ENCODE measurements at regions not wholly inside any gene's neighbourhood (a gene's known extent, or its start where the extent isn't known, plus 50 kb on each side); places are given as distances from the start of the nearest gene placed in this dataset.

DNA sequence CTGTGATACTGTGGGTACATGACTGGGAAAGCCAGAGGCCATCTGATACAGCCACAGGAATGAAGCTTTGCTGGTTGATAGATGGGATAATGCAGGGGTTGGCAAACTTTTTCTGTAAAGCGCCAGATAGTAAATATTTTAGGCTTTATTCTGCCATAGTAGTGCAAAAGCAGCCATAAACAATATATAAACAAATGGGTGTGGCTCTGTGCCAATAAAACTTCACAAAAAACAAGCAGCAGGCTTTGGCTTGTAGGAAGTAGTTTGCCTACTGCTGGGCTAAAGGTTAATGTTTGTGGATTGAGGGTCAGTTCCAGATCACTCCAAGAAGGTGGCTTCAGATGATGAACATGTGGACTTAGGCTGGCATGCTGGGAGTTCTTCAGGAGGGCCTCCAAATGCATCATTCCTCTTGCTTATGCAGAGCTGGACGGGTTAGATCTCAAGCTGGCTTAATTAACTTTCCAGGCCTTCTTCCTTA, 305.7 kb downstream of the RPLP1 start:
- Histone ChIP-seq H3K4me2 (ENCODE audit: low read depth, low read length) (peak overlapping the region; percentile 56), H3K79me2 (ENCODE audit: low read length) (no peaks in the 10 kb centered on the region), H3K9ac (ENCODE audit: low read length) (peak overlapping the region; percentile 27; the same call in 1 of the 2 replicates), H3F3A (ENCODE audit: insufficient read depth, low read length) (peaks cover 67% of the 10 kb centered on the region), H2AFZ (ENCODE audit: low read length) (no peak overlapping the region), H3K4me3 (ENCODE audit: low read length) (no peak overlapping the region), H3K27ac (ENCODE audit: low read length) (peak overlapping the region; percentile 88), H3K4me1 (ENCODE audit: low read length) (peaks cover 84% of the 10 kb centered on the region), H3K9me2 (replicated peaks; ENCODE audit: insufficient read depth, low read length) (no peaks in the 10 kb centered on the region), H4K20me1 (ENCODE audit: insufficient read depth, low read length) (no peaks in the 10 kb centered on the region), H3K36me3 (replicated peaks; ENCODE audit: insufficient read depth, low read length) (no peaks in the 10 kb centered on the region), H3K27me3 (replicated peaks; ENCODE audit: insufficient read depth, low read length) (no peaks in the 10 kb centered on the region), H3K9me3 (replicated peaks; ENCODE audit: insufficient read depth, low read length) (no peaks in the 10 kb centered on the region)
- TF ChIP-seq EZH2phosphoT487 (IDR thresholded peaks at IDR 0.05; ENCODE audit: low read length): no peak
- no peak for TF ChIP-seq EZH2 (optimal IDR thresholded peaks at IDR 0.05; ENCODE audit: low read depth, low read length)
- TF ChIP-seq, protein P1, sequence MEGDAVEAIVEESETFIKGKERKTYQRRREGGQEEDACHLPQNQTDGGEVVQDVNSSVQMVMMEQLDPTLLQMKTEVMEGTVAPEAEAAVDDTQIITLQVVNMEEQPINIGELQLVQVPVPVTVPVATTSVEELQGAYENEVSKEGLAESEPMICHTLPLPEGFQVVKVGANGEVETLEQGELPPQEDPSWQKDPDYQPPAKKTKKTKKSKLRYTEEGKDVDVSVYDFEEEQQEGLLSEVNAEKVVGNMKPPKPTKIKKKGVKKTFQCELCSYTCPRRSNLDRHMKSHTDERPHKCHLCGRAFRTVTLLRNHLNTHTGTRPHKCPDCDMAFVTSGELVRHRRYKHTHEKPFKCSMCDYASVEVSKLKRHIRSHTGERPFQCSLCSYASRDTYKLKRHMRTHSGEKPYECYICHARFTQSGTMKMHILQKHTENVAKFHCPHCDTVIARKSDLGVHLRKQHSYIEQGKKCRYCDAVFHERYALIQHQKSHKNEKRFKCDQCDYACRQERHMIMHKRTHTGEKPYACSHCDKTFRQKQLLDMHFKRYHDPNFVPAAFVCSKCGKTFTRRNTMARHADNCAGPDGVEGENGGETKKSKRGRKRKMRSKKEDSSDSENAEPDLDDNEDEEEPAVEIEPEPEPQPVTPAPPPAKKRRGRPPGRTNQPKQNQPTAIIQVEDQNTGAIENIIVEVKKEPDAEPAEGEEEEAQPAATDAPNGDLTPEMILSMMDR (IDR thresholded peaks at IDR 0.05; ENCODE audit: low read length): no peak
- no peak for DNase-seq

DNA sequence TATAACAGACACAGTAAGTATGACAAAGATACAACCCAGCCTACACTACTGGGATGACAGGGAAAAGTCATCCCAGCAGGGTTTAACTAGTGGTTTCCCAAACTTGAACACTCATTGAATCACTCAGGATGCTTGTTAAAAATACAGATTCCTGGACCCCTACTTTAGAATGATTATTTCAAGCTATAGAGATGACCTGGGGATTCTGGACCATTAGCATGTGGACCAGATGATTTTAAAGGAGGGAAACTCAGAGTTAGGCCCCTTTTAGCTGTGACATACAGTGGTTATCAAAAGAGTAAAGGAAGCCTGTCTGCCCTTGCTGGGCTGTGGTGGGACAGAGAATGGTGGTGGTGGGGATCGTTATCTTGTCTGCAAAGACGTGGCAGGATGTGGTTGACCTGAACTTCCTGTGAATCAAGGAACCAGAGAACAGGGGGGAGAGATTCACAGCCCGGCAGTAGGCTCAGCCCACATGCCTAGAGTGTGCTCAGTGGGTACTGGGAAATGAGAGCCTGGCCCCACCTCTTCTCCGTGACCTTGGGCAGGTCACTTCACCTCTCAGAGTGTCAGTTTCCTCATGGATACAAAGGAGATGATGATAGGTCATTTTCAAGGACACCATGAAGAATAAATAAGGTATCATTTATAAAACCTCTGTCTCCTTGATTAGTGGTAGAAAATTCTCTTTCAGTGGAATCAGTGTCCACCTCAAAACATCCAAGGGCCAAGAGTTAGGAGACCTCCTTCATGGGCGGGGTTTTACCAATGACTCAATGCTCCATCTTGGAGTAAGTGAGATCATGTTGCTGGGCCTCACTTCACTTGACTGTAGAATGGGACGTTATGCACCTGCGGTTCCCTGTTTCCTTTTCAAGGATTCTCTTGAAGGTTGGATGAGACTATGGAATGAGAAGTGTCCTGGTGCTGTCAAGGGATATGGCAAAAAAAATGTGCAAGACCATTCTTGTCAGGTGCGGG, 306.5 kb downstream of the RPLP1 start:
- peaks cover 76% of the 10 kb centered on the region for H3K4me1 ChIP-seq (ENCODE audit: low read length)
- H3K4me2 ChIP-seq (ENCODE audit: low read depth, low read length): peak overlapping the region; percentile 56
- H3K36me3 ChIP-seq (replicated peaks; ENCODE audit: insufficient read depth, low read length): no peaks in the 10 kb centered on the region
- no peaks in the 10 kb centered on the region for H3K27me3 ChIP-seq (replicated peaks; ENCODE audit: insufficient read depth, low read length)
- no peaks in the 10 kb centered on the region for H4K20me1 ChIP-seq (ENCODE audit: insufficient read depth, low read length)
- DNase-seq: peak; percentile 95
- H3K9me2 ChIP-seq (replicated peaks; ENCODE audit: insufficient read depth, low read length): no peaks in the 10 kb centered on the region
- H2AFZ ChIP-seq (ENCODE audit: low read length): no peak overlapping the region
- no peaks in the 10 kb centered on the region for H3K79me2 ChIP-seq (ENCODE audit: low read length)
- H3F3A ChIP-seq (ENCODE audit: insufficient read depth, low read length): peaks cover 63% of the 10 kb centered on the region
- TF ChIP-seq, protein P1 (IDR thresholded peaks at IDR 0.05; ENCODE audit: low read length): no peak
- no peak for TF ChIP-seq EZH2phosphoT487 (IDR thresholded peaks at IDR 0.05; ENCODE audit: low read length)
- no peak for TF ChIP-seq EZH2 (optimal IDR thresholded peaks at IDR 0.05; ENCODE audit: low read depth, low read length)
- peak overlapping the region; percentile 27; the same call in 1 of the 2 replicates for H3K9ac ChIP-seq (ENCODE audit: low read length)
- H3K9me3 ChIP-seq (replicated peaks; ENCODE audit: insufficient read depth, low read length): no peaks in the 10 kb centered on the region
- H3K4me3 ChIP-seq (ENCODE audit: low read length): no peak overlapping the region
- H3K27ac ChIP-seq (ENCODE audit: low read length): peak overlapping the region; percentile 88

DNA sequence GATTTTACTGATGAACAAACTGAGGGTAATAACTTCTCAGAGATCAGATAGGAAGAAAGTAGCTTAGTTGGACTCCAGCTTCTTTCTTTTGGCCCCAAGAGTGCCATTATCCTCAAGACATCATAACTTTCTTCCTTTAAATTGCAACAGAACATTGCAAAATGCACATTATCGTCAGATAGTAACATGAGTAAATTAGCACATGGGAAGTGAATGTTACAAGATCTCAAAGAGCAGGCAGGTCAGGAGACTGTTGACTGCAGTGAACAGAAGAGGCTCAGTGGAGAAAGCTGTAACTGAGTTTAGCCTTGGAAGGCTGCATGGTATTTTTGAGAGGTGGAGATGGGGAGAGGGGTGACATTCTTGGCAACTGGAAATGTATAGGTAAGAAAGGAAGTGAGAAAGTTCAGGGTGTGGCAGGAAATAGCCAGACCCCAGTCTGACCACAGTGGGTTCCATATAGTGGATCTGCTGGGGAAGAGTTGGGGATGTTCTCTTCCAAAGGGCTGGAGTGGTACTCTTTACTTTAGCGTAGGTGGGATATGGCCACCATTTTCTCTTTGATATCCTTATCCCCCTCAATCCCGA, 307.7 kb downstream of the RPLP1 start:
- Histone ChIP-seq H3K9ac (ENCODE audit: low read length) (peak overlapping the region; percentile 35), H3K27me3 (replicated peaks; ENCODE audit: insufficient read depth, low read length) (no peaks in the 10 kb centered on the region), H3K27ac (ENCODE audit: low read length) (peak overlapping the region; percentile 88), H2AFZ (ENCODE audit: low read length) (peak overlapping the region; percentile 2; the same call in 1 of the 2 replicates), H3F3A (ENCODE audit: insufficient read depth, low read length) (peaks cover 52% of the 10 kb centered on the region), H3K4me1 (ENCODE audit: low read length) (peaks cover 64% of the 10 kb centered on the region), H3K4me3 (ENCODE audit: low read length) (peak overlapping the region; percentile 18; the same call in 1 of the 2 replicates), H3K36me3 (replicated peaks; ENCODE audit: insufficient read depth, low read length) (no peaks in the 10 kb centered on the region), H3K79me2 (ENCODE audit: low read length) (no peaks in the 10 kb centered on the region), H4K20me1 (ENCODE audit: insufficient read depth, low read length) (no peaks in the 10 kb centered on the region), H3K4me2 (ENCODE audit: low read depth, low read length) (peak overlapping the region; percentile 56), H3K9me2 (replicated peaks; ENCODE audit: insufficient read depth, low read length) (no peaks in the 10 kb centered on the region), H3K9me3 (replicated peaks; ENCODE audit: insufficient read depth, low read length) (no peaks in the 10 kb centered on the region)
- peak; percentile 21 for DNase-seq
- TF ChIP-seq, protein P1 (IDR thresholded peaks at IDR 0.05; ENCODE audit: low read length): no peak
- TF ChIP-seq EZH2 (optimal IDR thresholded peaks at IDR 0.05; ENCODE audit: low read depth, low read length): no peak
- no peak for TF ChIP-seq EZH2phosphoT487 (IDR thresholded peaks at IDR 0.05; ENCODE audit: low read length)

Data from MM.1S (cell line).